T-helper 1 cell treated with Interleukin-12 subunit alpha and Interleukin-12 subunit beta and Interleukin-4 antibody, amounts not matched to agents 30 μg/mL and 1 μg/mL, for 36 hours (primary cell): ENCODE measurements at regions not wholly inside any gene's neighbourhood (a gene's known extent, or its start where the extent isn't known, plus 50 kb on each side); places are given as distances from the start of the nearest gene placed in this dataset.
"Not testable (repeated sequence)": the region's sequence is repeated elsewhere in the genome, so short reads cannot be mapped to it uniquely, and the experiment has no call there.

Experiments
- H3K27ac Mint-ChIP-seq: one replicate; pipeline ENCODE4 v1.8.0; 2021; ENCODE audit warnings: mild to moderate bottlenecking, mixed read lengths
- H3K27me3 Mint-ChIP-seq: one replicate; pipeline ENCODE4 v1.8.0; 2021; ENCODE audit warnings: low read depth, mixed read lengths
- H3K36me3 Mint-ChIP-seq: one replicate; pipeline ENCODE4 v1.8.0; 2021; ENCODE audit warnings: low read depth, mixed read lengths
- H3K4me1 Mint-ChIP-seq: one replicate; pipeline ENCODE4 v1.8.0; 2021; ENCODE audit warnings: low read depth, mixed read lengths
- H3K4me3 Mint-ChIP-seq: one replicate; pipeline ENCODE4 v1.8.0; 2021; ENCODE audit warnings: mild to moderate bottlenecking, moderate library complexity, mixed read lengths
- H3K9me3 Mint-ChIP-seq: one replicate; pipeline ENCODE4 v1.8.0; 2021; ENCODE audit warnings: mixed read lengths

DNA sequence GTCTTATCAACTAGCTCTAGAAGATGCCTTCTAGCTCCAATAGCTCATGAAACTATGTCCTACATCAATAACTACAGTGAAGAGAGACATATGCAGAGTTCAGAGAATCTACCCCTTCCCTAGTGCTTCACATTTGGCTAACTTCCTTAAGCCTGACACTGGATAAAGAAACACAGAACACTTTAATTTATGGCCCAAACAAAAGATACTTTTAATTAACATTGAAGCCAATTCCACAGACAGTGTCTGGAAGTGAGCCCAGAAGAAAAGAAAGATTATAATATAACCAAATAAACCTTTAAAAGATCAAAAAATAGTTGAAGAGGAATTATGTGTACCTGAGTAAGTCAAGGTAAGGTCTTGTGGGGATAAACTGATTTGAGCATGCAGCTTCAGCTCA lies 255.2 kb downstream of the C11orf87 start:
- H3K4me1 Mint-ChIP-seq: no peaks in the 10 kb centered on the region
- no peak overlapping the region for H3K4me3 Mint-ChIP-seq
- H3K36me3 Mint-ChIP-seq: no peaks in the 10 kb centered on the region
- H3K27me3 Mint-ChIP-seq: no peaks in the 10 kb centered on the region
- H3K27ac Mint-ChIP-seq: no peak overlapping the region
- no peaks in the 10 kb centered on the region for H3K9me3 Mint-ChIP-seq

DNA sequence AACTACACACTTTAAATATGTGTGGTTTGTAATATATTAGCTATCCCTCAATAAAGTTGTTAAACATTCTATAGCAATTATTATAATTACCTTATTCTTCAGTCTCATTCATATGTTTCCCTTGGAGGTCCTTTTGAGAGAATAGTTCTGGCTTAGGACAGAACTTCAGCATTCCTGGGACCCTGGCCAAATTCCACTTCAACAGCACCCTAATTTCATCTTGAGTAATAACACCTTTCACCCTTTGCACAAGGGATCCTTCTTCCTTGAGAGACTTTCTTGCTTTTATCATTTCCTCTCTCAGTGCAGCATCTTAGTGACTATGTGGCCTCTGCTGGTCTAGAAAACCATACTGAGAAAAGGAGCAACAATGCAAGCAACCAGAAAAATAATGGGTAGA lies 255.9 kb downstream of the C11orf87 start:
- Mint-ChIP-seq H3K9me3 (no peaks in the 10 kb centered on the region), H3K4me3 (no peak overlapping the region), H3K27ac (no peak overlapping the region), H3K4me1 (no peaks in the 10 kb centered on the region), H3K27me3 (no peaks in the 10 kb centered on the region), H3K36me3 (no peaks in the 10 kb centered on the region)

DNA sequence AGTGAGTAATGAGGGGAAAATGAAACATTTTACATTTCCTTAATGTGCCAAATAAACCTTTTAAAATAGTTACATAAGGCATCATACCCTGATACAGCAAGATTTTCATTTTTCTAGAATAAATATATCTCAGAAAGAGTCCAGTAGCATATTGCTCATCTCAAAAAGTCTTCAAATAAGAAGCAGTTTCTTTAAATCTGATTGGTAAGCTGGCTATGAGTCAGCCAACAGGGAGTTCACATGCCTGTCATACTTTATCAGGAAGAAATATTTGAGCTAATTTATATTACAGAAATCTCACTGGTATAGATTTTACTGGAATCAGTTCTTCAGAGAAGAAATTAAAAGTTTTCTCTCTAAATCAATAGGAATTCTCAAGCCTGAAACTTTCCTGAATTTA lies 258.1 kb downstream of the C11orf87 start:
- H3K4me3 Mint-ChIP-seq: no peak overlapping the region
- no peaks in the 10 kb centered on the region for H3K4me1 Mint-ChIP-seq
- H3K36me3 Mint-ChIP-seq: no peaks in the 10 kb centered on the region
- no peak overlapping the region for H3K27ac Mint-ChIP-seq
- H3K27me3 Mint-ChIP-seq: no peaks in the 10 kb centered on the region
- no peaks in the 10 kb centered on the region for H3K9me3 Mint-ChIP-seq

- not testable (repeated sequence) for H3K9me3 Mint-ChIP-seq, H3K27me3 Mint-ChIP-seq, H3K4me1 Mint-ChIP-seq, H3K4me3 Mint-ChIP-seq, H3K36me3 Mint-ChIP-seq, H3K27ac Mint-ChIP-seq
Measured at GRCh38 chr11:109682788-109683187, 260.8 kb downstream of the C11orf87 start.

DNA sequence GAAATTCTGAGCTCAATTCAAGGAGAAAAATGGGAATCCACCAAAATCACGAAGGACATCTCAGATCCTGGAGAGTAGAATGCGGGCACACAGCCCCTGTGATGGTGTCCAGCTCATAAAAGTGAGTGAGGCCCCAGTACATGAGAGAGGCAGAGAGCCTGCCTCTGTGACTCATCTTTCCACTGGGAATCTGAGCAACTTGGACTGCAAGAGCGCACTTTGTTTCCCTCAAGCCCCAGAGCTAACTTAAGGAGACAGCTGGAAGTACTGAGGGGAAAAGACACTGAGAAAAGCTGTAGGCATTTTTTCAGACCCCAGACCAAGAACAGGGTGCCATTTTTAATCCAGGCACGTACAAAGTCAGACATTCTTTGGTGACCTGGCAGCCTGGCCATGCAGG lies 273.7 kb downstream of the C11orf87 start:
- Mint-ChIP-seq H3K9me3 (peaks cover 11% of the 10 kb centered on the region), H3K36me3 (no peaks in the 10 kb centered on the region), H3K4me1 (no peaks in the 10 kb centered on the region), H3K27me3 (no peaks in the 10 kb centered on the region), H3K4me3 (no peak overlapping the region), H3K27ac (no peak overlapping the region)

DNA sequence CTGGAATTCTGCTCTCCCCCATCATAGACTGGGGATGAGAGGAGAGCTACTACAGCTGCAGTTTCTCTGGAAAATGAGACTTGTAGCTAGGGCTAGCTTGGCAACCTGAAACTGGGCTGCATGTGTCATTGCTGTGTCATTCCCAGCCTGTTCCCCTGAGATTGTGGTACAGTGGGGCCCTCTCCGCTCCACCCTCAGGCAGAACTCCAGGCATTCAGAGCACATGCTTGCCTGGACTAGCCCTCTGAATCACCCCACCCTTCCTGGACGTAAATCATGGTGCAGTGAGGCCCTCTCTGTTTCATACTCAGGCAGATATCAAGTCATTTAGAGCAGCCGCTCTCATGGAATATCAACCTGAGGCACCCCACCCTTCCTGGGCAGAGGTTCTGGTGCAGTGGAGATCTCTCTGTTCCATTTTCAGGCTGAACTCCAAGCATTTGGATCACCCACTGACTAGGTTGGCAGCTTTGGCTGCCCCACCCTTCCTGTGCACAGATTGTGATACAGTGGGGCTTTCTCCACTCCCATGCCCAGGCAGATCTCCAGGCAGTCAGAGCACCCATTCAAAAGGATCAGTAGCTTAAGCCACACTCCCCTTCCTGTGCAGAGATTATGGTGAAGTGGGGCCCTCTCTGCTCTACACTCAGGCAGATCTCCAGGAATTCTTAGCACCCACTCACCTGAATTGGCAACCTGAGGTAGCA lies 274.4 kb downstream of the C11orf87 start:
- no peaks in the 10 kb centered on the region for H3K27me3 Mint-ChIP-seq
- H3K9me3 Mint-ChIP-seq: peaks cover 11% of the 10 kb centered on the region
- no peak overlapping the region for H3K4me3 Mint-ChIP-seq
- no peak overlapping the region for H3K27ac Mint-ChIP-seq
- H3K36me3 Mint-ChIP-seq: no peaks in the 10 kb centered on the region
- no peaks in the 10 kb centered on the region for H3K4me1 Mint-ChIP-seq

- Mint-ChIP-seq H3K4me3 (no peak overlapping the region), H3K27me3 (no peaks in the 10 kb centered on the region), H3K4me1 (no peaks in the 10 kb centered on the region), H3K27ac (no peak overlapping the region), H3K36me3 (no peaks in the 10 kb centered on the region), H3K9me3 (peaks cover 11% of the 10 kb centered on the region)
Measured at GRCh38 chr11:109697140-109697843, 275.3 kb downstream of the C11orf87 start.

DNA sequence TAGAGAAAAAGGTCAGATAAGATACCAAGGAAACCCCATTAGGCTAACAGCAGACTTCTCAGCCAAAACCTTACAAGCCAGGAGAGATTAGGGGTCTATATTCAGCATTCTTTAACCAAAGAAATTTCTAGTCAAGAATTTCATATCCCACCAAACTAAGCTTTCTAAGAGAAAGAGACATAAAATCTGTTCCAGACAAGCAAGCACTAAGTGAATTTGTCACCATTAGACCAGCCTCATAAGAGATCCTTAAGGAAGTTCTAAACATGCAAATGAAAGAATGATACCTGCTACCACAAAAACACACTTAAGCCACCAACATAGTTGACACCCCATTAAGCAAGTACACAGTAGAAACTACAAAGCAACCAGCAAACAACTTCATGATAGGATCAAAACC lies 276.2 kb downstream of the C11orf87 start:
- H3K36me3 Mint-ChIP-seq: no peaks in the 10 kb centered on the region
- H3K27ac Mint-ChIP-seq: no peak overlapping the region
- H3K4me1 Mint-ChIP-seq: no peaks in the 10 kb centered on the region
- no peak overlapping the region for H3K4me3 Mint-ChIP-seq
- H3K27me3 Mint-ChIP-seq: no peaks in the 10 kb centered on the region
- H3K9me3 Mint-ChIP-seq: peaks cover 11% of the 10 kb centered on the region

GRCh38 chr11:109704432-109704831 lies 282.4 kb downstream of the C11orf87 start:
- no peak overlapping the region for H3K27ac Mint-ChIP-seq
- H3K36me3 Mint-ChIP-seq: no peaks in the 10 kb centered on the region
- no peaks in the 10 kb centered on the region for H3K9me3 Mint-ChIP-seq
- no peak overlapping the region for H3K4me3 Mint-ChIP-seq
- no peaks in the 10 kb centered on the region for H3K4me1 Mint-ChIP-seq
- H3K27me3 Mint-ChIP-seq: no peaks in the 10 kb centered on the region

DNA sequence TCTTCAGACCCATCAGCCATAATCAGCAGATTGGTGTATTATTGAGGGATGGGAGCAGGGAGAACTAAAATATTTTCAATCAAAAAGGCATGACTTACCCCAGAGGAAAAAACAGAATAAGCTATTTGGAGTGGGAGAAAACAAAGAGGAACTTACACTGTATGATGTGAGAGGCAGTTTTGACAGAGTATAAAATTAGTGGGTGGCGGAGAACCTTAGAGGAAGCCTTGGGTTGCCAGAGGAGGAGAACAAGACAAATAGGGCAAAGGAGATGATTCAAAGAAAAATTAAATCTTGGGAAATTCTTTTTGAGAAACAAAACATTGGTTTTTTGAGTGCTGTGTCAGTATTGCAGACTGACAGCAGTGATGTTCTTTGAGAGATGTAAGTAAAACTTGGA lies 285.0 kb downstream of the C11orf87 start:
- Mint-ChIP-seq H3K9me3 (no peaks in the 10 kb centered on the region), H3K4me3 (no peak overlapping the region), H3K27me3 (no peaks in the 10 kb centered on the region), H3K4me1 (no peaks in the 10 kb centered on the region), H3K27ac (no peak overlapping the region), H3K36me3 (no peaks in the 10 kb centered on the region)

GRCh38 chr11:109707411-109707810 lies 285.4 kb downstream of the C11orf87 start:
- H3K9me3 Mint-ChIP-seq: no peaks in the 10 kb centered on the region
- no peak overlapping the region for H3K27ac Mint-ChIP-seq
- no peak overlapping the region for H3K4me3 Mint-ChIP-seq
- no peaks in the 10 kb centered on the region for H3K27me3 Mint-ChIP-seq
- H3K4me1 Mint-ChIP-seq: no peaks in the 10 kb centered on the region
- H3K36me3 Mint-ChIP-seq: no peaks in the 10 kb centered on the region

GRCh38 chr11:109708184-109708583 lies 286.2 kb downstream of the C11orf87 start:
- Mint-ChIP-seq H3K27me3 (no peaks in the 10 kb centered on the region), H3K9me3 (peaks cover under 1% of the 10 kb centered on the region), H3K27ac (no peak overlapping the region), H3K36me3 (no peaks in the 10 kb centered on the region), H3K4me1 (no peaks in the 10 kb centered on the region), H3K4me3 (no peak overlapping the region)

DNA sequence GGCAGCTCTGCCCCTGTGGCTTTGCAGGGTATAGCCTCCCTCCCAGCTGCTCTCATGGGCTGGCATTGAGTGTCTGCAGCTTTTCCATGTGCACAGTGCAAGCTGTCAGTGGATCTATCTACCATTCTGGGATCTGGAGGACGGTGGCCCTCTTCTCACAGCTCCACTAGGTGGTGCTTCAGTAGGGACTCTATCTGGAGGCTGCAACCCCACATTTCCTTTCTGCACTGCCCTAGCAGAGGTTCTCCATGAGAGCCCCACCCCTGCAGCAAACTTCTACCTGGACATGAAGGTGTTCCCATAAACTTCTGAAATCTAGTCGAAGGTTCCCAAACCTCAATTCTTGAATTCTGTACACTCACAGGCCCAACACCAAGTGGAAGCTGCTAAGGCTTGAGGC lies 292.5 kb downstream of the C11orf87 start:
- H3K36me3 Mint-ChIP-seq, H3K27me3 Mint-ChIP-seq, H3K27ac Mint-ChIP-seq, H3K4me3 Mint-ChIP-seq, H3K4me1 Mint-ChIP-seq: not testable (repeated sequence)
- H3K9me3 Mint-ChIP-seq: peaks cover 16% of the 10 kb centered on the region

- not testable (repeated sequence) for H3K36me3 Mint-ChIP-seq, H3K4me1 Mint-ChIP-seq, H3K27me3 Mint-ChIP-seq, H3K4me3 Mint-ChIP-seq, H3K27ac Mint-ChIP-seq
- peaks cover 16% of the 10 kb centered on the region for H3K9me3 Mint-ChIP-seq
Measured at GRCh38 chr11:109715424-109715823, 293.4 kb downstream of the C11orf87 start.

DNA sequence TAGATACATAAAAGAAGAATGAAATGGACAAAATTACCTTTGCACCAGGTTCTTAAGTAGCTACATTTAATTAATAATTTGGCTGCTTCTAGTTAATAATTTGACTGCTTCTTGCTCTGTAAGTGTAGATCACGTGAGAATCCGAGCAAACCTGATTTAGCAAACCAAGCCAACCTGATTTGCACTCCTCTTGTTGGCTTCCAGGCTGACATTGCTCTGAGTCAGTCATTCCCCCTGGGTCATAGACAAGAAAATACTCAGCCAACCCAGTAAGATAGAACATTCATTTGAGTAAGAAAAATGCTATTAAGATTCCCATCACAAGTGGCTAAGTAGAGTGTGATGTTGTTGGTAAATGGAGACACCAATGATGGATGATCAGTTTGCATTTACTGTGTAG lies 304.1 kb downstream of the C11orf87 start:
- Mint-ChIP-seq H3K27me3 (no peaks in the 10 kb centered on the region), H3K36me3 (no peaks in the 10 kb centered on the region), H3K4me1 (no peaks in the 10 kb centered on the region), H3K4me3 (no peak overlapping the region), H3K27ac (no peak overlapping the region), H3K9me3 (no peaks in the 10 kb centered on the region)
